GM12891 (cell line): ENCODE measurements at regions not wholly inside any gene's neighbourhood (a gene's known extent, or its start where the extent isn't known, plus 50 kb on each side); places are given as distances from the start of the nearest gene placed in this dataset.

ENCODE experiments used
- DNase-seq: peaks from one replicate; pipeline ENCODE4 v3.0.0; 2011; ENCODE audit warnings: low spot score; ENCODE audit not compliant: insufficient read length
- FAIRE-seq: peaks from 2 replicates; lab custom pipeline; 2011; peaks lifted over from hg19 to GRCh38; lab: Jason Lieb, UNC
- PAX5 ChIP-seq: IDR thresholded peaks from 2 replicates; pipeline ENCODE4 v1.6.1; 2011; ENCODE audit warnings: low read length, moderate library complexity, mild to moderate bottlenecking; ENCODE audit not compliant: insufficient read depth, severe bottlenecking
- POLR2A ChIP-seq: IDR thresholded peaks from 2 replicates; pipeline ENCODE4 v1.6.1; 2011; ENCODE audit warnings: low read depth, low read length, control low read depth
- POLR2AphosphoS5 ChIP-seq: IDR thresholded peaks from 2 replicates; pipeline ENCODE4 v1.6.1; 2011; ENCODE audit warnings: low read depth, low read length, control low read depth
- POU2F2 ChIP-seq: IDR thresholded peaks from 2 replicates; pipeline ENCODE4 v1.6.1; 2011; ENCODE audit warnings: low read depth, mild to moderate bottlenecking, control low read depth, low read length, moderate library complexity
- SPI1 ChIP-seq: IDR thresholded peaks from 2 replicates; pipeline ENCODE4 v1.6.1; 2011; ENCODE audit warnings: low read depth, low read length, control low read depth
- TAF1 ChIP-seq: IDR thresholded peaks from 2 replicates; pipeline ENCODE4 v1.6.1; 2011; ENCODE audit warnings: low read depth, low read length, control low read depth

- TF ChIP-seq POLR2A = no peak
- TF ChIP-seq POU2F2 = no peak
- TF ChIP-seq TAF1 = no peak
- TF ChIP-seq SPI1 = no peak
- no peak for TF ChIP-seq POLR2AphosphoS5
- TF ChIP-seq PAX5 = no peak
- FAIRE-seq (no peak), DNase-seq (no peak)
Measured at GRCh38 chr2:65921116-65921515, 488.7 kb upstream of the SPRED2 start.

- DNase-seq = no peak
- TF ChIP-seq POLR2A (no peak), POLR2AphosphoS5 (no peak), POU2F2 (no peak), PAX5 (no peak), SPI1 (no peak), TAF1 (no peak)
- no peak for FAIRE-seq
Measured at GRCh38 chr2:65920659-65921058, 488.3 kb upstream of the SPRED2 start.

- no peak for FAIRE-seq
Measured at GRCh38 chr2:65919550-65920188, 487.3 kb upstream of the SPRED2 start.

GRCh38 chr2:65918760-65919187 is 486.4 kb upstream of the SPRED2 start:
- no peak for FAIRE-seq
- DNase-seq = no peak
- TF ChIP-seq TAF1 (no peak), POU2F2 (no peak)

More at GRCh38 chr2:65919550-65920188, 487.3 kb upstream of the SPRED2 start:
- DNase-seq = no peak
- no peak for TF ChIP-seq POU2F2
- TF ChIP-seq SPI1 = no peak
- no peak for TF ChIP-seq TAF1
- no peak for TF ChIP-seq POLR2A
- TF ChIP-seq POLR2AphosphoS5 = no peak
- no peak for TF ChIP-seq PAX5

- DNase-seq (no peak), FAIRE-seq (no peak)
- TF ChIP-seq PAX5 (no peak), TAF1 (no peak), SPI1 (no peak), POLR2AphosphoS5 (no peak), POLR2A (no peak), POU2F2 (no peak)
Measured at GRCh38 chr2:65917986-65918385, 485.6 kb upstream of the SPRED2 start.

GRCh38 chr2:65916785-65917295 is 484.4 kb upstream of the SPRED2 start:
- DNase-seq (no peak), FAIRE-seq (no peak)
- TF ChIP-seq PAX5 (no peak), POU2F2 (no peak), POLR2AphosphoS5 (no peak), POLR2A (no peak), TAF1 (no peak), SPI1 (no peak)

- no peak for FAIRE-seq
- no peak for TF ChIP-seq POLR2AphosphoS5
- no peak for TF ChIP-seq POU2F2
- no peak for TF ChIP-seq TAF1
- TF ChIP-seq PAX5 = no peak
- no peak for TF ChIP-seq POLR2A
- no peak for TF ChIP-seq SPI1
Measured at GRCh38 chr2:65916177-65916576, 483.8 kb upstream of the SPRED2 start.

GRCh38 chr2:65915273-65915672 is 482.9 kb upstream of the SPRED2 start:
- no peak for DNase-seq
- TF ChIP-seq SPI1 (no peak), POLR2AphosphoS5 (no peak), TAF1 (no peak), POLR2A (no peak)
- no peak for FAIRE-seq

More at GRCh38 chr2:65916177-65916576, 483.8 kb upstream of the SPRED2 start:
- no peak for DNase-seq

- no peak for FAIRE-seq
- no peak for TF ChIP-seq SPI1
- TF ChIP-seq PAX5 = no peak
- no peak for TF ChIP-seq POLR2AphosphoS5
- TF ChIP-seq POLR2A = no peak
- TF ChIP-seq TAF1 = no peak
- no peak for TF ChIP-seq POU2F2
- DNase-seq = no peak
Measured at GRCh38 chr2:65914244-65914786, 481.9 kb upstream of the SPRED2 start.
